GM21576 (cell line): ENCODE measurements at regions not wholly inside any gene's neighbourhood (a gene's known extent, or its start where the extent isn't known, plus 50 kb on each side); places are given as distances from the start of the nearest gene placed in this dataset.
"Not testable (repeated sequence)": the region's sequence is repeated elsewhere in the genome, so short reads cannot be mapped to it uniquely, and the experiment has no call there.

Source experiments
- ATAC-seq: cut with Tn5 transposase; IDR thresholded peaks from one replicate; pipeline ENCODE4 v1.9.1; 2021; ENCODE audit warnings: mild to moderate bottlenecking, moderate library complexity; ENCODE audit not compliant: unreplicated experiment

GRCh38 chr3:176247191-176247590, 950.1 kb downstream of the TBL1XR1 start:
- ATAC-seq: no peak

- ATAC-seq: no peak
Observed at GRCh38 chr3:176219970-176220369, 977.3 kb downstream of the TBL1XR1 start.

GRCh38 chr3:176214758-176215157, 982.5 kb downstream of the TBL1XR1 start:
- no peak for ATAC-seq

GRCh38 chr3:176213314-176213713, 984.0 kb downstream of the TBL1XR1 start:
- ATAC-seq: not testable (repeated sequence)

GRCh38 chr3:176208915-176209314, 988.4 kb downstream of the TBL1XR1 start:
- ATAC-seq: no peak

GRCh38 chr3:176208283-176208682, 989.0 kb downstream of the TBL1XR1 start:
- no peak for ATAC-seq

GRCh38 chr3:176206809-176207208, 990.5 kb downstream of the TBL1XR1 start:
- no peak for ATAC-seq

GRCh38 chr3:176202652-176203051, 994.6 kb downstream of the TBL1XR1 start:
- ATAC-seq: no peak

GRCh38 chr3:176193032-176193730, 1004.1 kb downstream of the TBL1XR1 start:
- no peak for ATAC-seq

- ATAC-seq: no peak
Observed at GRCh38 chr3:176190755-176191154, 1006.5 kb downstream of the TBL1XR1 start.

- ATAC-seq: no peak
Observed at GRCh38 chr3:176183181-176183580, 1014.1 kb downstream of the TBL1XR1 start.

GRCh38 chr3:176174060-176174459, 1023.2 kb downstream of the TBL1XR1 start:
- ATAC-seq: no peak

GRCh38 chr3:176172492-176172891, 1024.8 kb downstream of the TBL1XR1 start:
- ATAC-seq: no peak

- ATAC-seq: no peak
Observed at GRCh38 chr3:176167272-176167671, 1030.0 kb downstream of the TBL1XR1 start.

GRCh38 chr3:176160997-176161396, 1036.3 kb downstream of the TBL1XR1 start:
- no peak for ATAC-seq

GRCh38 chr3:176159796-176160195, 1037.5 kb downstream of the TBL1XR1 start:
- ATAC-seq: no peak

- no peak for ATAC-seq
Observed at GRCh38 chr3:176155012-176155411, 1042.3 kb downstream of the TBL1XR1 start.

GRCh38 chr3:176149567-176149966, 1047.7 kb downstream of the TBL1XR1 start:
- ATAC-seq: no peak

GRCh38 chr3:176147251-176147650, 1050.0 kb downstream of the TBL1XR1 start:
- no peak for ATAC-seq

- ATAC-seq: no peak
Observed at GRCh38 chr3:176141837-176142236, 1055.4 kb downstream of the TBL1XR1 start.

GRCh38 chr3:176120507-176120906, 1076.8 kb downstream of the TBL1XR1 start:
- ATAC-seq: no peak

- no peak for ATAC-seq
Observed at GRCh38 chr3:176119826-176120225, 1077.5 kb downstream of the TBL1XR1 start.

- no peak for ATAC-seq
Observed at GRCh38 chr3:176106380-176106779, 1090.9 kb downstream of the TBL1XR1 start.
